Bronchial epithelial cell (primary cell): ENCODE measurements at regions not wholly inside any gene's neighbourhood (a gene's known extent, or its start where the extent isn't known, plus 50 kb on each side); places are given as distances from the start of the nearest gene placed in this dataset.
A peak's percentile ranks its signal among the peaks of the same experiment; 100 is the strongest.

Experiments
- DNase-seq: peaks from one replicate; pipeline ENCODE4 v3.0.0-alpha.2; 2010; ENCODE audit warnings: low read depth
- FAIRE-seq: peaks from 2 replicates; lab custom pipeline; 2011; peaks lifted over from hg19 to GRCh38; lab: Jason Lieb, UNC
- H3K27me3 ChIP-seq: 2 replicates; pipeline ENCODE4 v1.5.1; 2011; ENCODE audit warnings: low read length; ENCODE audit not compliant: control insufficient read depth, insufficient read depth
- H3K36me3 ChIP-seq: 2 replicates; pipeline ENCODE4 v1.5.1; 2011; ENCODE audit warnings: low read length; ENCODE audit not compliant: control insufficient read depth, insufficient read depth
- H3K4me3 ChIP-seq: 2 replicates; pipeline ENCODE4 v1.5.1; 2011; ENCODE audit warnings: mild to moderate bottlenecking, low read depth, low read length, control low read depth
- TF ChIP-seq, protein P1 (sequence below): IDR thresholded peaks from 2 replicates; pipeline ENCODE4 v1.5.1; 2011; ENCODE audit warnings: mild to moderate bottlenecking, moderate library complexity, low read length, control low read depth, inconsistent platforms; ENCODE audit not compliant: insufficient read depth, severe bottlenecking

DNA sequence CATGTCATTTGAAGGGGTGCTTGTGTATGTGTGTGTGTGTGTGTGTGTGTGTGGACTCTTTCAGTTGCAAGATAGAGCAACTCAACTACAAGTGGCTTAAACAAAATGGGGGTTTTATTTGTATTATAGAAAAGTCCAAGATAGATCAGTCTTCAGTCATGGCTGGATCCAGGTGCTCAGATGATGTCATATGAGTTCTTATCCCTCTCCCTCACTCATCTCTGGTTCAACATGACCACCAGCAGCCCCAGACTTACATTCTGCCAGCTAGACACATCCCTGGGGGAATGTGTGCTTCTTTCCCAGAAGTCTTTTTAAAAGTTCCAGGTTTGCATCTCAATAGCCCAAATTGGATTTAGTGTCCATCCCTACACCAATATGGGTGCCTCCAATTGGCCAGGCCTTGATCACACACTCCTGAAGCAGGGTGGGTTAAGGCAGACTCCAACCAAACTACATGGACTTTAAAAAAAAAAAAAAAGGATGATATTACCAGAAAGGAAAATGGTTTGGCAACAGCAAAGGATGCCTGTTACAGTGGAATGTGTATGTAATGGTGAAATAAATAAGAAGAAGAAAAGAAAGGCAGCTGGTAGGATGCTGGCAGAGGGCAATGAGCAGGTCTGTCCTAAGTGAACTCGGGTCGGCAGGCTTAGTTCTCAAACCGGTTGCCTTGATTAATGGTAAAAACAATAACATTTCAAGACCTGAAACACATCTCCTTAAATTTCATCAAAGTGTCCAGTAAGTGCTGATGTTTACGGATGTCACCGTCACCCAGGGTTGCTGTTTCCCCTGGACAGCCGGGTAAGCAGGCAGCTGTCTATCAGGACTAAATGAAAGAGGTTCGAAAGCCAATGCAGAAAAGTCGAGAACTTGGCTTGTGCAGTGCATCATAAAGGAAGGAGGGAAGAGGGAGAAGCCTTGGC lies 107.7 kb downstream of the SMIM20 start:
- DNase-seq = no peak
- Histone ChIP-seq H3K27me3 (peaks cover 16% of the 10 kb centered on the region), H3K4me3 (no peak overlapping the region), H3K36me3 (no peaks in the 10 kb centered on the region)
- TF ChIP-seq, protein P1, sequence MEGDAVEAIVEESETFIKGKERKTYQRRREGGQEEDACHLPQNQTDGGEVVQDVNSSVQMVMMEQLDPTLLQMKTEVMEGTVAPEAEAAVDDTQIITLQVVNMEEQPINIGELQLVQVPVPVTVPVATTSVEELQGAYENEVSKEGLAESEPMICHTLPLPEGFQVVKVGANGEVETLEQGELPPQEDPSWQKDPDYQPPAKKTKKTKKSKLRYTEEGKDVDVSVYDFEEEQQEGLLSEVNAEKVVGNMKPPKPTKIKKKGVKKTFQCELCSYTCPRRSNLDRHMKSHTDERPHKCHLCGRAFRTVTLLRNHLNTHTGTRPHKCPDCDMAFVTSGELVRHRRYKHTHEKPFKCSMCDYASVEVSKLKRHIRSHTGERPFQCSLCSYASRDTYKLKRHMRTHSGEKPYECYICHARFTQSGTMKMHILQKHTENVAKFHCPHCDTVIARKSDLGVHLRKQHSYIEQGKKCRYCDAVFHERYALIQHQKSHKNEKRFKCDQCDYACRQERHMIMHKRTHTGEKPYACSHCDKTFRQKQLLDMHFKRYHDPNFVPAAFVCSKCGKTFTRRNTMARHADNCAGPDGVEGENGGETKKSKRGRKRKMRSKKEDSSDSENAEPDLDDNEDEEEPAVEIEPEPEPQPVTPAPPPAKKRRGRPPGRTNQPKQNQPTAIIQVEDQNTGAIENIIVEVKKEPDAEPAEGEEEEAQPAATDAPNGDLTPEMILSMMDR = no peak
- no peak for FAIRE-seq

- TF ChIP-seq, protein P1 = no peak
- Histone ChIP-seq H3K36me3 (no peaks in the 10 kb centered on the region), H3K4me3 (no peak overlapping the region), H3K27me3 (peaks cover 17% of the 10 kb centered on the region)
- no peak for FAIRE-seq
- peak; percentile 89 for DNase-seq
Observed at GRCh38 chr4:26022346-26023202, 108.6 kb downstream of the SMIM20 start.

GRCh38 chr4:26023203-26023972 lies 109.4 kb downstream of the SMIM20 start:
- DNase-seq (no peak), FAIRE-seq (no peak)
- TF ChIP-seq, protein P1 = no peak
- H3K4me3 ChIP-seq = no peak overlapping the region
- H3K36me3 ChIP-seq = no peaks in the 10 kb centered on the region
- H3K27me3 ChIP-seq = peaks cover 20% of the 10 kb centered on the region

DNA sequence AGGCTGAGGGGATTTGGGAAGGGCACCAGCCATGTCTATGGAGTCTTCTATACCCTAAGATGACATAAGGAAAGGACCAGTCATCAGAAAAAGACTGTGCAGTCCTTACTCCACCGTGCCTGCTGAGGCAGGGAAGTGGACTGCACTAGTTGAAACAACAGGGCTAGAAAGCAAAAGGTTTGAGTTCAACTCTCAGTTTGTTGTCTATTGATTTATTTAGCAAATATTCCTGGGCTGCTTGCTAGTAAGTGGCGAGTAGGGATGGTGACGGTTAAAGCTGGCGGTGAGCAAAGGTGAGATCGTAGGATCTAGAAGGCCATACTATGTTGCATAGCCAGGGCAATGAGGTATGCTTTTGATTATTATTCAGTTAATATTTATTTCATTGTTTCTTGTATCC lies 110.1 kb downstream of the SMIM20 start:
- Histone ChIP-seq H3K4me3 (no peak overlapping the region), H3K27me3 (peaks cover 19% of the 10 kb centered on the region), H3K36me3 (no peaks in the 10 kb centered on the region)
- DNase-seq (no peak), FAIRE-seq (no peak)
- TF ChIP-seq, protein P1 = no peak

DNA sequence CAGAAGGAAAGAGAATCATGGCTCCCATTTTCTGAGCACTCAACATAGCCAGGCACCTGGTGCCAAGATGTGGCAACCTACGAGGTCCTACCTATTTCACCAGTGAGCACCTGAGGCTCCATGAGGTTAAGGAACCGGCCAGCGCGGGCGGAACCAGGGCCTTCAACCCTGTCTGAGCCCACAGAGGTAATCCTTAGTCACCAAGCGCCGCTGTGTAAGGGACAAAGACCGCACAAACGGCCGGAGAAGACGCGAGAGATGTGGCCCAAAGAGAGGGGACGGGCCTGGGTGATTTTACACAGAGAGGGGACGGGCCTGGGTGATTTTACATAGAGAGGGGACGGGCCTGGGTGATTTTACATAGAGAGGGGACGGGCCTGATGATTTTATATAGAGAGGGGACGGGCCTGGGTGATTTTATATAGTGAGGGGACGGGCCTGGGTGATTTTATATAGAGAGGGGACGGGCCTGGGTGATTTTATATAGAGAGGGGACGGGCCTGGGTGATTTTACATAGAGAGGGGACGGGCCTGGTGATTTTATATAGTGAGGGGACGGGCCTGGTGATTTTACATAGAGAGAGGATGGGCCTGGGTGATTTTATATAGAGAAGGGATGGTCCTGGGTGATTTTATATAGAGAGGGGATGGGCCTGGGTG lies 114.2 kb downstream of the SMIM20 start:
- FAIRE-seq (no peak), DNase-seq (no peak)
- TF ChIP-seq, protein P1 = no peak
- Histone ChIP-seq H3K27me3 (peaks cover 19% of the 10 kb centered on the region), H3K36me3 (no peaks in the 10 kb centered on the region), H3K4me3 (no peak overlapping the region)
